ENCODE measurements at regions not wholly inside any gene's neighbourhood (a gene's known extent, or its start where the extent isn't known, plus 50 kb on each side); places are given as distances from the start of the nearest gene placed in this dataset.

DNA sequence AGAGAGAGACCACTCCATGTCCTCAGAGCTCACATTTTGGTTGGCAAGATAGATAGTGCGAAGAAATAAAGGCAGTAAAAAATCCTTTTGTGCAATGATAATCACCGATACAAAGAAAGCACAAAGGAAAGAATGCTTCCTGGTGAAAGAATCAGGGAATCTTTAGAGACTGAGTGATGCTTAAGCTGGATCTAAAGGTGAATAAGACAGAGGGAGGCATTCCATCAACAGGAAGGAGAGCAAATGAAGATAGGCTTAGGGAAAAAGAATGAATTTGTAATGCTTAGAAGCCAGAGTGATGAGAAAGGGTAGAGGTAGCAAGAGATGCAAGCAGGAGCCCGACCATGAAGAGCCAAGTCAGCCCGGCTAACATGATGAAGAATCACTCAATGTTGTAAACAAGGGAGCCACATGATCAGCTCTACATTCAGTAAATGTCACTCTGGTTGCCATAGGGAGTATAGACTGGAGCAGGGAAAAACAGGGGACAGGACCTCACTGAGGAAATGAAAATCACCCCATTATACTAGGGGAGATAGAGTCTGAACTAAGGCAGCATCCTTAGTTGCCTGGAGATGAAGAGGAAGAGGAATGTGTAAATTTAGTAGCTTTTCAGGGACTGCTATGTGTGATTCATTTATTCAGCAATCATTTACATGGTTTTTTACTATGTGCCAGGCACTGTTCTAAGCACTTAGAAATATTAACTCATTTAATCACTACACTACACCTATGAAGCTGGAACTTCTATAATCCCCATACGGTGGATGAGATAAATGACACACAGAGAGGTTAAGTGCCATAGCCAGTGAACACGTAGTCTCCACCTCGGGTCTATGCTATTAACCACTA lies 402.6 kb upstream of the NFIA start:
- TF ChIP-seq, protein P1, sequence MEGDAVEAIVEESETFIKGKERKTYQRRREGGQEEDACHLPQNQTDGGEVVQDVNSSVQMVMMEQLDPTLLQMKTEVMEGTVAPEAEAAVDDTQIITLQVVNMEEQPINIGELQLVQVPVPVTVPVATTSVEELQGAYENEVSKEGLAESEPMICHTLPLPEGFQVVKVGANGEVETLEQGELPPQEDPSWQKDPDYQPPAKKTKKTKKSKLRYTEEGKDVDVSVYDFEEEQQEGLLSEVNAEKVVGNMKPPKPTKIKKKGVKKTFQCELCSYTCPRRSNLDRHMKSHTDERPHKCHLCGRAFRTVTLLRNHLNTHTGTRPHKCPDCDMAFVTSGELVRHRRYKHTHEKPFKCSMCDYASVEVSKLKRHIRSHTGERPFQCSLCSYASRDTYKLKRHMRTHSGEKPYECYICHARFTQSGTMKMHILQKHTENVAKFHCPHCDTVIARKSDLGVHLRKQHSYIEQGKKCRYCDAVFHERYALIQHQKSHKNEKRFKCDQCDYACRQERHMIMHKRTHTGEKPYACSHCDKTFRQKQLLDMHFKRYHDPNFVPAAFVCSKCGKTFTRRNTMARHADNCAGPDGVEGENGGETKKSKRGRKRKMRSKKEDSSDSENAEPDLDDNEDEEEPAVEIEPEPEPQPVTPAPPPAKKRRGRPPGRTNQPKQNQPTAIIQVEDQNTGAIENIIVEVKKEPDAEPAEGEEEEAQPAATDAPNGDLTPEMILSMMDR (IDR thresholded peaks at IDR 0.05) = no peak
- no peak for TF ChIP-seq POLR2A (IDR thresholded peaks at IDR 0.05)
- TF ChIP-seq POLR2AphosphoS5 (IDR thresholded peaks at IDR 0.05) = no peak
- no peak for TF ChIP-seq EP300 (IDR thresholded peaks at IDR 0.05)
